H9 (cell line): ENCODE measurements at regions not wholly inside any gene's neighbourhood (a gene's known extent, or its start where the extent isn't known, plus 50 kb on each side); places are given as distances from the start of the nearest gene placed in this dataset.
A peak's percentile ranks its signal among the peaks of the same experiment; 100 is the strongest.

Experiments used
- DNase-seq: peaks from one replicate; pipeline ENCODE4 v3.0.0-alpha.2; 2017
- H2AFZ ChIP-seq: one replicate; pipeline ENCODE4 v1.6.1; 2013; ENCODE audit warnings: mild to moderate bottlenecking, low read length, control low read depth, moderate library complexity
- H2AK5ac ChIP-seq: 2 replicates; pipeline ENCODE4 v1.6.1; 2013; ENCODE audit warnings: low read length, control low read depth, mixed read lengths; ENCODE audit not compliant: insufficient read length
- H2BK120ac ChIP-seq: one replicate; pipeline ENCODE4 v1.6.1; 2013; ENCODE audit warnings: low read depth, mild to moderate bottlenecking, low read length, control low read depth, inconsistent platforms; ENCODE audit not compliant: poor library complexity, severe bottlenecking
- H2BK12ac ChIP-seq: 2 replicates; pipeline ENCODE4 v1.6.1; 2013; ENCODE audit warnings: low read length, control low read depth, mixed read lengths, low read depth; ENCODE audit not compliant: insufficient read length
- H2BK15ac ChIP-seq: 2 replicates; pipeline ENCODE4 v1.6.1; 2013; ENCODE audit warnings: low read depth, low read length, control low read depth
- H2BK20ac ChIP-seq: one replicate; pipeline ENCODE4 v1.6.1; 2013; ENCODE audit warnings: low read depth, mild to moderate bottlenecking, low read length, control low read depth, inconsistent platforms; ENCODE audit not compliant: poor library complexity, severe bottlenecking
- H2BK5ac ChIP-seq: 2 replicates; pipeline ENCODE4 v1.6.1; 2013; ENCODE audit warnings: low read length, control low read depth, mixed read lengths; ENCODE audit not compliant: insufficient read length
- H3K14ac ChIP-seq: 2 replicates; pipeline ENCODE4 v1.6.1; 2013; ENCODE audit warnings: low read length, control low read depth; ENCODE audit not compliant: insufficient read depth
- H3K18ac ChIP-seq: 2 replicates; pipeline ENCODE4 v1.6.1; 2013; ENCODE audit warnings: low read depth, mild to moderate bottlenecking, mixed read lengths, low read length, control low read depth; ENCODE audit not compliant: insufficient read length
- H3K23ac ChIP-seq: 2 replicates; pipeline ENCODE4 v1.6.1; 2013; ENCODE audit warnings: low read length, control low read depth, mixed read lengths, low read depth; ENCODE audit not compliant: insufficient read length
- H3K23me2 ChIP-seq: 2 replicates; pipeline ENCODE4 v1.6.1; 2013; ENCODE audit warnings: low read depth, mild to moderate bottlenecking, mixed read lengths, low read length, control low read depth; ENCODE audit not compliant: insufficient read length, poor library complexity, severe bottlenecking
- H3K27ac ChIP-seq: 2 replicates; pipeline ENCODE4 v1.5.1; 2013; ENCODE audit warnings: low read length, control low read depth, mixed read lengths, low read depth; ENCODE audit not compliant: insufficient read length
- H3K27me3 ChIP-seq: 2 replicates; pipeline ENCODE4 v1.6.1; 2013; ENCODE audit warnings: low read length, control low read depth, inconsistent platforms; ENCODE audit not compliant: insufficient read depth
- H3K4ac ChIP-seq: 2 replicates; pipeline ENCODE4 v1.6.1; 2013; ENCODE audit warnings: low read depth, mild to moderate bottlenecking, control low read depth, inconsistent platforms, low read length, moderate library complexity
- H3K4me1 ChIP-seq: 2 replicates; pipeline ENCODE4 v1.6.1; 2013; ENCODE audit warnings: low read length, control low read depth, inconsistent platforms; ENCODE audit not compliant: insufficient read depth
- H3K4me2 ChIP-seq: 2 replicates; pipeline ENCODE4 v1.6.1; 2013; ENCODE audit warnings: low read length, control low read depth, mixed read lengths; ENCODE audit not compliant: insufficient read length, insufficient read depth
- H3K56ac ChIP-seq: 2 replicates; pipeline ENCODE4 v1.6.1; 2013; ENCODE audit warnings: low read depth, mild to moderate bottlenecking, mixed read lengths, low read length, control low read depth; ENCODE audit not compliant: insufficient read length
- H3K79me1 ChIP-seq: 2 replicates; pipeline ENCODE4 v1.6.1; 2013; ENCODE audit warnings: low read depth, mild to moderate bottlenecking, moderate library complexity, low read length, control low read depth, inconsistent platforms; ENCODE audit not compliant: insufficient read depth, poor library complexity, severe bottlenecking
- H3K79me2 ChIP-seq: 2 replicates; pipeline ENCODE4 v1.6.1; 2013; ENCODE audit warnings: low read length, control low read depth, inconsistent platforms; ENCODE audit not compliant: insufficient read depth
- H3K9ac ChIP-seq: 2 replicates; pipeline ENCODE4 v1.6.1; 2013; ENCODE audit warnings: low read length, control low read depth, mixed read lengths; ENCODE audit not compliant: insufficient read length; ENCODE audit errors: extremely low read depth
- H3K9me3 ChIP-seq: one replicate; pipeline ENCODE4 v1.6.1; 2013; ENCODE audit warnings: low read depth, low read length, inconsistent platforms; ENCODE audit not compliant: control insufficient read depth
- H3T11ph ChIP-seq: one replicate; pipeline ENCODE4 v1.6.1; 2013; ENCODE audit warnings: mild to moderate bottlenecking, low read length, control low read depth, inconsistent platforms
- H4K20me1 ChIP-seq: one replicate; pipeline ENCODE4 v1.6.1; 2013; ENCODE audit not compliant: control insufficient read depth, insufficient read length, insufficient read depth
- H4K5ac ChIP-seq: 2 replicates; pipeline ENCODE4 v1.6.1; 2013; ENCODE audit warnings: low read depth, mild to moderate bottlenecking, mixed read lengths, low read length, control low read depth; ENCODE audit not compliant: insufficient read length
- H4K8ac ChIP-seq: replicated peaks from 2 replicates; pipeline ENCODE4 v1.6.1; 2013; ENCODE audit warnings: low read length, control low read depth, mixed read lengths, low read depth; ENCODE audit not compliant: insufficient read length
- H4K91ac ChIP-seq: 2 replicates; pipeline ENCODE4 v1.6.1; 2013; ENCODE audit warnings: low read depth, mild to moderate bottlenecking, moderate library complexity, mixed read lengths, low read length, control low read depth; ENCODE audit not compliant: insufficient read length
- H3K27ac Mint-ChIP-seq, 3 experiments: 2 replicates in 2 of 3; 3 replicates in 1 of 3; pipeline ENCODE4 v1.8.0; 2020 to 2021; ENCODE audit warnings: mixed read lengths in 3 of 3, mild to moderate bottlenecking in 1 of 3, moderate library complexity in 1 of 3
- H3K27me3 Mint-ChIP-seq: 2 replicates; pipeline ENCODE4 v1.8.0; 2021; ENCODE audit warnings: low read depth, mild to moderate bottlenecking, moderate library complexity, mixed read lengths
- H3K36me3 Mint-ChIP-seq, 3 experiments: 2 replicates in 2 of 3; 3 replicates in 1 of 3; pipeline ENCODE4 v1.8.0; 2020 to 2021; ENCODE audit warnings: low read depth in 3 of 3, mixed read lengths in 3 of 3; ENCODE audit not compliant: insufficient read depth in 1 of 3
- H3K4me1 Mint-ChIP-seq, 2 experiments: 2 replicates each; pipeline ENCODE4 v1.8.0; 2020; ENCODE audit warnings: mixed read lengths in 2 of 2
- H3K4me3 Mint-ChIP-seq, 2 experiments: 2 replicates in 1 of 2; 3 replicates in 1 of 2; pipeline ENCODE4 v1.8.0; 2020 to 2021; ENCODE audit warnings: mild to moderate bottlenecking in 2 of 2, mixed read lengths in 2 of 2, moderate library complexity in 1 of 2
- H3K9me3 Mint-ChIP-seq, 2 experiments: 2 replicates in 1 of 2; 3 replicates in 1 of 2; pipeline ENCODE4 v1.8.0; 2020; ENCODE audit warnings: mild to moderate bottlenecking in 2 of 2, mixed read lengths in 2 of 2, moderate library complexity in 1 of 2
- CTCF ChIP-seq: fragments of 200-600 bp; sonication (generic); conservative IDR thresholded peaks from 3 replicates; pipeline ENCODE4 v1.8.0; 2021; ENCODE audit warnings: antibody characterized with exemption, mild to moderate bottlenecking
- WGBS: extraction: QIAGEN DNeasy Blood & Tissue Kit; methylation state at CpG from one replicate; pipeline ENCODE4 v1.1.7; 2013; ENCODE audit warnings: missing lambda C conversion rate, low lambda C conversion rate, mixed read lengths; ENCODE audit not compliant: insufficient read length; ENCODE audit errors: extremely low coverage; 5-methylcytosine and 5-hydroxymethylcytosine counted together

- no peak for TF ChIP-seq CTCF
- H3K9me3 Mint-ChIP-seq: no peaks in the 10 kb centered on the region
- no peaks in the 10 kb centered on the region for H3K79me2 ChIP-seq
- H3T11ph ChIP-seq: no peak overlapping the region
- no peaks in the 10 kb centered on the region for H3K79me1 ChIP-seq
- no peak overlapping the region for H2BK15ac ChIP-seq
- no peak overlapping the region for H2BK12ac ChIP-seq
- H3K27me3 ChIP-seq: no peaks in the 10 kb centered on the region
- H3K27ac Mint-ChIP-seq: 0 out of 7 replicates have a peak overlapping the region, but pooled peaks of 1 of the 3 experiments have one; percentile 12
- H4K91ac ChIP-seq: no peak overlapping the region
- no peak overlapping the region for H3K14ac ChIP-seq
- no peaks in the 10 kb centered on the region for H3K36me3 Mint-ChIP-seq
- H2BK5ac ChIP-seq: no peak overlapping the region
- no peak overlapping the region for H3K18ac ChIP-seq
- no peak overlapping the region for H2AK5ac ChIP-seq
- H3K27ac ChIP-seq: no peak overlapping the region
- H3K4me2 ChIP-seq: no peak overlapping the region
- no peaks in the 10 kb centered on the region for H3K27me3 Mint-ChIP-seq
- no CpG with 5 or more reads among the region's 4 CpGs for WGBS
- no peaks in the 10 kb centered on the region for H3K9me3 ChIP-seq
- H2BK20ac ChIP-seq: no peak overlapping the region
- no peak overlapping the region for H2BK120ac ChIP-seq
- no peak overlapping the region for H3K56ac ChIP-seq
- H3K4ac ChIP-seq: no peak overlapping the region
- no peak overlapping the region for H4K8ac ChIP-seq
- no peak overlapping the region for H4K5ac ChIP-seq
- H3K4me1 ChIP-seq: no peaks in the 10 kb centered on the region
- no peak for DNase-seq
- no peak overlapping the region for H3K23ac ChIP-seq
- no peak overlapping the region for H2AFZ ChIP-seq
- no peaks in the 10 kb centered on the region for H4K20me1 ChIP-seq
- H3K4me1 Mint-ChIP-seq: no peaks in the 10 kb centered on the region
- no peak overlapping the region for H3K4me3 Mint-ChIP-seq
- no peak overlapping the region for H3K9ac ChIP-seq
- no peaks in the 10 kb centered on the region for H3K23me2 ChIP-seq
Observed at GRCh38 chr6:134720353-134721059, 229.4 kb downstream of the ALDH8A1 start.
